A549 (cell line): ENCODE measurements at regions not wholly inside any gene's neighbourhood (a gene's known extent, or its start where the extent isn't known, plus 50 kb on each side); places are given as distances from the start of the nearest gene placed in this dataset.

Experiments used
- ATAC-seq, 2 experiments: fragments of 200-7000 bp in 1 of 2; fragments of >200 bp in 1 of 2; cut with Nextera tagmentation in 1 of 2; cut with Tn5 transposase in 1 of 2; 3 replicates each; pipeline versions ENCODE4 v1.8.0 to v1.9.1; 2018 to 2020; ENCODE audit warnings: mild to moderate bottlenecking in 1 of 2, moderate library complexity in 1 of 2
- CTCF ChIA-PET: fragments of 300-600 bp; sonication (Branson Sonifier 250); formaldehyde crosslinking; extraction: SDS; loops from one replicate; lab custom pipeline; 2021; ENCODE audit warnings: antibody characterized with exemption, inconsistent platforms; lab: Yijun Ruan, JAX
- POLR2A ChIA-PET: fragments of 350-600 bp; formaldehyde crosslinking; extraction: SDS; loops from one replicate; lab custom pipeline; 2021; ENCODE audit warnings: antibody characterized with exemption, inconsistent platforms; lab: Yijun Ruan, JAX
- DNase-seq, 2 experiments: peaks; one replicate each; pipeline versions ENCODE4 v3.0.0 to v3.0.0-alpha.2; 2011 to 2016; ENCODE audit warnings: low read depth in 1 of 2, low spot score in 1 of 2
- FAIRE-seq: peaks from 2 replicates; lab custom pipeline; 2011; peaks lifted over from hg19 to GRCh38; lab: Jason Lieb, UNC
- H3K27ac ChIP-seq, 2 experiments: fragments of >200 bp; sonication (Bioruptor Twin); formaldehyde crosslinking; 3 replicates each; pipeline ENCODE4 v1.5.1; 2016 to 2017
- H3K4me1 ChIP-seq: fragments of >200 bp; sonication (Bioruptor Twin); formaldehyde crosslinking; 3 replicates; pipeline ENCODE4 v1.6.1; 2016
- H3K4me2 ChIP-seq: fragments of >200 bp; sonication (Bioruptor Twin); formaldehyde crosslinking; 3 replicates; pipeline ENCODE4 v1.6.1; 2016
- H3K4me3 ChIP-seq: fragments of >200 bp; sonication (Bioruptor Twin); formaldehyde crosslinking; 3 replicates; pipeline ENCODE4 v1.5.1; 2016
- H3K9me3 ChIP-seq: fragments of >200 bp; sonication (Bioruptor Twin); formaldehyde crosslinking; 3 replicates; pipeline ENCODE4 v1.6.1; 2016
- CBX2 ChIP-seq: fragments of 200-600 bp; sonication (generic); IDR thresholded peaks from 2 replicates; pipeline ENCODE4 v1.6.1; 2016; ENCODE audit warnings: low read depth, mild to moderate bottlenecking, borderline replicate concordance
- EHF ChIP-seq: fragments of 250-450 bp; sonication (Bioruptor Pico); IDR thresholded peaks from 2 replicates; pipeline ENCODE4 v1.5.0; 2020; ENCODE audit warnings: mild to moderate bottlenecking
- FOSL2 ChIP-seq, 2 experiments: fragments of 450-650 bp in 1 of 2; fragments of >200 bp in 1 of 2; sonication (Bioruptor Twin) in 1 of 2; formaldehyde crosslinking; IDR thresholded peaks; 2 replicates each; pipeline versions ENCODE4 v1.5.0 to v1.6.1; 2016 to 2020; ENCODE audit warnings: mild to moderate bottlenecking in 1 of 2, moderate library complexity in 1 of 2
- FOXS1 ChIP-seq: fragments of 250-450 bp; sonication (Bioruptor Pico); IDR thresholded peaks from 2 replicates; pipeline ENCODE4 v1.5.0; 2020; ENCODE audit warnings: mild to moderate bottlenecking, moderate library complexity
- GATA3 ChIP-seq: IDR thresholded peaks from 2 replicates; pipeline ENCODE4 v1.6.1; 2012; ENCODE audit warnings: borderline replicate concordance
- JUNB ChIP-seq: fragments of >200 bp; sonication (Bioruptor Twin); formaldehyde crosslinking; IDR thresholded peaks from 2 replicates; pipeline ENCODE4 v1.6.1; 2016
- MAFK ChIP-seq: fragments of 450-650 bp; IDR thresholded peaks from 2 replicates; pipeline ENCODE4 v1.6.1; 2014; ENCODE audit not compliant: partially characterized antibody
- MAZ ChIP-seq: fragments of 150-350 bp; IDR thresholded peaks from 2 replicates; pipeline ENCODE4 v1.6.1; 2014; ENCODE audit warnings: antibody characterized with exemption, low read depth, low read length, borderline replicate concordance
- NPAS2 ChIP-seq: fragments of 250-450 bp; sonication (Bioruptor Pico); IDR thresholded peaks from 2 replicates; pipeline ENCODE4 v1.8.0; 2022; ENCODE audit warnings: mild to moderate bottlenecking, moderate library complexity, borderline replicate concordance
- PBX3 ChIP-seq: IDR thresholded peaks from 2 replicates; pipeline ENCODE4 v1.6.1; 2012
- POLR2A ChIP-seq: IDR thresholded peaks from 2 replicates; pipeline ENCODE4 v1.6.1; 2012; ENCODE audit warnings: mild to moderate bottlenecking, low read length
- POLR2AphosphoS2 ChIP-seq: conservative IDR thresholded peaks from 2 replicates; pipeline ENCODE4 v1.6.1; 2012; ENCODE audit warnings: low read length, improper control_type of control experiment, inconsistent platforms
- REST ChIP-seq: fragments of 200-600 bp; sonication (generic); IDR thresholded peaks from 2 replicates; pipeline ENCODE4 v1.6.1; 2016; ENCODE audit warnings: antibody characterized with exemption, mild to moderate bottlenecking, moderate library complexity
- USF2 ChIP-seq: fragments of 450-650 bp; IDR thresholded peaks from 2 replicates; pipeline ENCODE4 v1.6.1; 2014; ENCODE audit warnings: antibody characterized with exemption
- ZSCAN20 ChIP-seq: fragments of 250-450 bp; sonication (Bioruptor Pico); IDR thresholded peaks from 2 replicates; pipeline ENCODE4 v1.8.0; 2022; ENCODE audit warnings: mild to moderate bottlenecking, moderate library complexity
- WGBS: methylation state at CpG from one replicate; pipeline ENCODE4 v1.1.6; 2017; ENCODE audit errors: missing lambda C conversion rate; 5-methylcytosine and 5-hydroxymethylcytosine counted together
- TF ChIP-seq, protein P1 (sequence below): fragments of 250-450 bp; sonication (Bioruptor Pico); IDR thresholded peaks from 2 replicates; pipeline ENCODE4 v1.5.0; 2021; ENCODE audit warnings: mild to moderate bottlenecking, moderate library complexity, borderline replicate concordance
- TF ChIP-seq, protein P2 (sequence below): fragments of 150-350 bp; IDR thresholded peaks from 2 replicates; pipeline ENCODE4 v1.6.1; 2014; ENCODE audit warnings: low read depth, mild to moderate bottlenecking, low read length
- TF ChIP-seq, protein P3 (sequence below): fragments of >200 bp; sonication (Bioruptor Twin); formaldehyde crosslinking; IDR thresholded peaks from 3 replicates; pipeline ENCODE4 v1.6.1; 2016

- TF ChIP-seq JUNB (no peak), GATA3 (no peak)
- TF ChIP-seq, all 56 proteins: peak for 0
Measured at GRCh38 chr20:52760791-52761190, 211.4 kb upstream of the TSHZ2 start (continued).

GRCh38 chr20:52757411-52757810 lies 214.7 kb upstream of the TSHZ2 start:
- no peaks in the 10 kb centered on the region for H3K4me1 ChIP-seq
- 2% methylated on average over 3 of the region's 3 CpGs for WGBS
- H3K27ac ChIP-seq = no peak overlapping the region
- ChIA-PET POLR2A (no interaction called here), CTCF (no interaction called here)
- TF ChIP-seq FOXS1 (CRISPR knock-in tag) = no peak
- TF ChIP-seq POLR2AphosphoS2 = no peak
- no peak for TF ChIP-seq EHF (CRISPR knock-in tag)
- TF ChIP-seq CBX2 = no peak
- no peak for TF ChIP-seq MAZ
- TF ChIP-seq, protein P1, sequence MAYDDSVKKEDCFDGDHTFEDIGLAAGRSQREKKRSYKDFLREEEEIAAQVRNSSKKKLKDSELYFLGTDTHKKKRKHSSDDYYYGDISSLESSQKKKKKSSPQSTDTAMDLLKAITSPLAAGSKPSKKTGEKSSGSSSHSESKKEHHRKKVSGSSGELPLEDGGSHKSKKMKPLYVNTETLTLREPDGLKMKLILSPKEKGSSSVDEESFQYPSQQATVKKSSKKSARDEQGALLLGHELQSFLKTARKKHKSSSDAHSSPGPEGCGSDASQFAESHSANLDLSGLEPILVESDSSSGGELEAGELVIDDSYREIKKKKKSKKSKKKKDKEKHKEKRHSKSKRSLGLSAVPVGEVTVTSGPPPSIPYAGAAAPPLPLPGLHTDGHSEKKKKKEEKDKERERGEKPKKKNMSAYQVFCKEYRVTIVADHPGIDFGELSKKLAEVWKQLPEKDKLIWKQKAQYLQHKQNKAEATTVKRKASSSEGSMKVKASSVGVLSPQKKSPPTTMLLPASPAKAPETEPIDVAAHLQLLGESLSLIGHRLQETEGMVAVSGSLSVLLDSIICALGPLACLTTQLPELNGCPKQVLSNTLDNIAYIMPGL (CRISPR knock-in tag) = no peak
- TF ChIP-seq FOSL2 (IDR thresholded peaks at IDR 0.05) = no peak
- no peak for TF ChIP-seq FOSL2 (CRISPR knock-in tag; IDR thresholded peaks at IDR 0.05)
- TF ChIP-seq USF2 = no peak
- TF ChIP-seq, protein P2, sequence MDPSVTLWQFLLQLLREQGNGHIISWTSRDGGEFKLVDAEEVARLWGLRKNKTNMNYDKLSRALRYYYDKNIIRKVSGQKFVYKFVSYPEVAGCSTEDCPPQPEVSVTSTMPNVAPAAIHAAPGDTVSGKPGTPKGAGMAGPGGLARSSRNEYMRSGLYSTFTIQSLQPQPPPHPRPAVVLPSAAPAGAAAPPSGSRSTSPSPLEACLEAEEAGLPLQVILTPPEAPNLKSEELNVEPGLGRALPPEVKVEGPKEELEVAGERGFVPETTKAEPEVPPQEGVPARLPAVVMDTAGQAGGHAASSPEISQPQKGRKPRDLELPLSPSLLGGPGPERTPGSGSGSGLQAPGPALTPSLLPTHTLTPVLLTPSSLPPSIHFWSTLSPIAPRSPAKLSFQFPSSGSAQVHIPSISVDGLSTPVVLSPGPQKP = no peak
- no peak for TF ChIP-seq JUNB
- TF ChIP-seq, protein P3, sequence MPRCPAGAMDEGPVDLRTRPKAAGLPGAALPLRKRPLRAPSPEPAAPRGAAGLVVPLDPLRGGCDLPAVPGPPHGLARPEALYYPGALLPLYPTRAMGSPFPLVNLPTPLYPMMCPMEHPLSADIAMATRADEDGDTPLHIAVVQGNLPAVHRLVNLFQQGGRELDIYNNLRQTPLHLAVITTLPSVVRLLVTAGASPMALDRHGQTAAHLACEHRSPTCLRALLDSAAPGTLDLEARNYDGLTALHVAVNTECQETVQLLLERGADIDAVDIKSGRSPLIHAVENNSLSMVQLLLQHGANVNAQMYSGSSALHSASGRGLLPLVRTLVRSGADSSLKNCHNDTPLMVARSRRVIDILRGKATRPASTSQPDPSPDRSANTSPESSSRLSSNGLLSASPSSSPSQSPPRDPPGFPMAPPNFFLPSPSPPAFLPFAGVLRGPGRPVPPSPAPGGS = no peak
- no peak for TF ChIP-seq MAFK
- no peak for TF ChIP-seq POLR2A
- TF ChIP-seq NPAS2 (CRISPR knock-in tag) = no peak
- TF ChIP-seq GATA3 = no peak
- no peak for TF ChIP-seq PBX3
- TF ChIP-seq REST = no peak
- no peak for TF ChIP-seq ZSCAN20
- no peaks in the 10 kb centered on the region for H3K9me3 ChIP-seq
- DNase-seq (no peak), ATAC-seq (no peak), FAIRE-seq (no peak)
- no peak overlapping the region for H3K4me3 ChIP-seq
- H3K4me2 ChIP-seq = no peak overlapping the region
